Hepatocyte (in vitro differentiated cells): ENCODE measurements at regions not wholly inside any gene's neighbourhood (a gene's known extent, or its start where the extent isn't known, plus 50 kb on each side); places are given as distances from the start of the nearest gene placed in this dataset.

Experiments used
- DNase-seq: peaks from one replicate; pipeline ENCODE4 v3.0.0-alpha.2; 2016; ENCODE audit warnings: low spot score
- H2AFZ ChIP-seq: fragments of 200-600 bp; sonication (generic); 2 replicates; pipeline ENCODE4 v1.6.0; 2016; ENCODE audit warnings: antibody characterized with exemption, mild to moderate bottlenecking
- H3K27ac ChIP-seq: fragments of 200-600 bp; sonication (generic); 2 replicates; pipeline ENCODE4 v1.5.1; 2016; ENCODE audit warnings: mild to moderate bottlenecking
- H3K27me3 ChIP-seq: fragments of 200-600 bp; sonication (generic); 2 replicates; pipeline ENCODE4 v1.6.1; 2016
- H3K36me3 ChIP-seq: fragments of 200-600 bp; sonication (generic); replicated peaks from 2 replicates; pipeline ENCODE4 v1.5.1; 2016; ENCODE audit warnings: low read depth; ENCODE audit not compliant: insufficient read depth
- H3K4me1 ChIP-seq: fragments of 200-600 bp; sonication (generic); 2 replicates; pipeline ENCODE4 v1.5.1; 2016; ENCODE audit warnings: mild to moderate bottlenecking, moderate library complexity; ENCODE audit not compliant: insufficient read depth
- H3K4me2 ChIP-seq: fragments of 200-600 bp; sonication (generic); 2 replicates; pipeline ENCODE4 v1.6.0; 2016
- H3K4me3 ChIP-seq: fragments of 200-600 bp; sonication (generic); 2 replicates; pipeline ENCODE4 v1.5.1; 2016; ENCODE audit warnings: mild to moderate bottlenecking
- H3K79me2 ChIP-seq: fragments of 200-600 bp; sonication (generic); 2 replicates; pipeline ENCODE4 v1.6.0; 2017; ENCODE audit warnings: mild to moderate bottlenecking
- H3K9me2 ChIP-seq: fragments of 200-600 bp; sonication (generic); replicated peaks from 2 replicates; pipeline ENCODE4 v1.6.0; 2017; ENCODE audit warnings: mild to moderate bottlenecking; ENCODE audit not compliant: insufficient read depth
- H3K9me3 ChIP-seq: fragments of 200-600 bp; sonication (generic); 2 replicates; pipeline ENCODE4 v1.5.1; 2016; ENCODE audit warnings: low read depth, mild to moderate bottlenecking
- H4K20me1 ChIP-seq: fragments of 200-600 bp; sonication (generic); 2 replicates; pipeline ENCODE4 v1.6.0; 2016; ENCODE audit warnings: mild to moderate bottlenecking; ENCODE audit not compliant: insufficient read depth, poor library complexity, severe bottlenecking
- CTCF ChIP-seq: fragments of 200-600 bp; sonication (generic); IDR thresholded peaks from 2 replicates; pipeline ENCODE4 v1.5.1; 2016; ENCODE audit warnings: antibody characterized with exemption, mild to moderate bottlenecking; ENCODE audit not compliant: poor library complexity
- EZH2 ChIP-seq: fragments of 200-600 bp; sonication (generic); IDR thresholded peaks from 2 replicates; pipeline ENCODE4 v1.6.1; 2016; ENCODE audit warnings: antibody characterized with exemption, mild to moderate bottlenecking, borderline replicate concordance
- EZH2phosphoT487 ChIP-seq: fragments of 200-600 bp; sonication (generic); IDR thresholded peaks from one replicate; pipeline ENCODE4 v1.6.1; 2018; ENCODE audit warnings: antibody characterized with exemption, mild to moderate bottlenecking, low read depth, moderate library complexity; ENCODE audit not compliant: unreplicated experiment, severe bottlenecking
- WGBS: methylation state at CpG from one replicate; pipeline ENCODE4 v1.1.6; 2016; ENCODE audit warnings: low lambda C conversion rate; ENCODE audit errors: missing lambda C conversion rate; 5-methylcytosine and 5-hydroxymethylcytosine counted together

GRCh38 chr21:15549671-15550070 lies 180.1 kb upstream of the USP25 start:
- DNase-seq = no peak
- Histone ChIP-seq H4K20me1 (no peaks in the 10 kb centered on the region), H3K9me2 (no peaks in the 10 kb centered on the region), H3K4me3 (no peak overlapping the region), H2AFZ (no peak overlapping the region), H3K9me3 (no peaks in the 10 kb centered on the region), H3K4me2 (no peak overlapping the region), H3K36me3 (no peaks in the 10 kb centered on the region), H3K79me2 (no peaks in the 10 kb centered on the region), H3K4me1 (no peaks in the 10 kb centered on the region), H3K27me3 (no peaks in the 10 kb centered on the region), H3K27ac (no peak overlapping the region)
- WGBS = 40% methylated on average over 3 of the region's 3 CpGs
- no peak for TF ChIP-seq CTCF
- TF ChIP-seq EZH2phosphoT487 = no peak
- TF ChIP-seq EZH2 = no peak

- 69% methylated on average over 3 of the region's 3 CpGs for WGBS
- H3K36me3 ChIP-seq = no peaks in the 10 kb centered on the region
- H3K4me1 ChIP-seq = no peaks in the 10 kb centered on the region
- peak; percentile 10 for DNase-seq
- H3K9me2 ChIP-seq = no peaks in the 10 kb centered on the region
- H4K20me1 ChIP-seq = no peaks in the 10 kb centered on the region
- H3K27me3 ChIP-seq = no peaks in the 10 kb centered on the region
- H3K27ac ChIP-seq = no peak overlapping the region
- no peak overlapping the region for H2AFZ ChIP-seq
- TF ChIP-seq EZH2 = no peak
- TF ChIP-seq EZH2phosphoT487 = no peak
- TF ChIP-seq CTCF = peak; percentile 64
- H3K9me3 ChIP-seq = no peaks in the 10 kb centered on the region
- H3K4me3 ChIP-seq = no peak overlapping the region
- H3K4me2 ChIP-seq = no peak overlapping the region
- no peaks in the 10 kb centered on the region for H3K79me2 ChIP-seq
Measured at GRCh38 chr21:15552914-15553494, 176.8 kb upstream of the USP25 start.

GRCh38 chr21:15557925-15558324 lies 171.9 kb upstream of the USP25 start:
- no peaks in the 10 kb centered on the region for H3K9me2 ChIP-seq
- TF ChIP-seq EZH2 (no peak), EZH2phosphoT487 (no peak), CTCF (no peak)
- H3K27me3 ChIP-seq = no peaks in the 10 kb centered on the region
- H3K4me3 ChIP-seq = no peak overlapping the region
- no peak overlapping the region for H3K27ac ChIP-seq
- no peak overlapping the region for H3K4me2 ChIP-seq
- H3K36me3 ChIP-seq = no peaks in the 10 kb centered on the region
- no peaks in the 10 kb centered on the region for H4K20me1 ChIP-seq
- 90% methylated on average over 4 of the region's 4 CpGs for WGBS
- H3K9me3 ChIP-seq = no peaks in the 10 kb centered on the region
- H3K79me2 ChIP-seq = no peaks in the 10 kb centered on the region
- H2AFZ ChIP-seq = no peak overlapping the region
- no peaks in the 10 kb centered on the region for H3K4me1 ChIP-seq
- DNase-seq = no peak

GRCh38 chr21:15558884-15559283 lies 170.9 kb upstream of the USP25 start:
- 42% methylated on average over 1 of the region's 1 CpG for WGBS
- Histone ChIP-seq H3K27ac (no peak overlapping the region), H3K9me3 (no peaks in the 10 kb centered on the region)

More at GRCh38 chr21:15558884-15559283, 170.9 kb upstream of the USP25 start:
- Histone ChIP-seq H3K27me3 (no peaks in the 10 kb centered on the region), H3K9me2 (no peaks in the 10 kb centered on the region), H3K36me3 (no peaks in the 10 kb centered on the region), H2AFZ (no peak overlapping the region), H3K79me2 (no peaks in the 10 kb centered on the region), H3K4me3 (no peak overlapping the region), H3K4me2 (no peak overlapping the region), H4K20me1 (no peaks in the 10 kb centered on the region), H3K4me1 (no peaks in the 10 kb centered on the region)
- DNase-seq = no peak
- TF ChIP-seq EZH2phosphoT487 (no peak), EZH2 (no peak), CTCF (no peak)
